HG03097 (cell line): ENCODE measurements at regions not wholly inside any gene's neighbourhood (a gene's known extent, or its start where the extent isn't known, plus 50 kb on each side); places are given as distances from the start of the nearest gene placed in this dataset.
"Not testable (repeated sequence)": the region's sequence is repeated elsewhere in the genome, so short reads cannot be mapped to it uniquely, and the experiment has no call there.

Experiments used
- ATAC-seq: cut with Tn5 transposase; IDR thresholded peaks from one replicate; pipeline ENCODE4 v1.9.1; 2021; ENCODE audit not compliant: unreplicated experiment, low FRiP score

DNA sequence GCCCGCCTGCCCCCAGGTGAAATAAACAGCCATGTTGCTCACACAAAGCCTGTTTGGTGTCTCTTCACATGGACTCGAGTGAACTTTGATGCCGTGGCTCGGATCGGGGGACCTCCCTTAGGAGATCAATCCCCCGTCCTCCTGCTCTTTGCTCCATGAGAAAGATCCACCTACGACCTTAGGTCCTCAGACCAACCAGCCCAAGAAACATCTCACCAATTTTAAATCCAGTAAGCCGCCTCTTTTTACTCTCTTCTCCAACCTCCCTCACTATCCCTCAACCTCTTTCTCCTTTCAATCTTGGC lies 521.0 kb downstream of the IRS2 start:
- not testable (repeated sequence) for ATAC-seq

DNA sequence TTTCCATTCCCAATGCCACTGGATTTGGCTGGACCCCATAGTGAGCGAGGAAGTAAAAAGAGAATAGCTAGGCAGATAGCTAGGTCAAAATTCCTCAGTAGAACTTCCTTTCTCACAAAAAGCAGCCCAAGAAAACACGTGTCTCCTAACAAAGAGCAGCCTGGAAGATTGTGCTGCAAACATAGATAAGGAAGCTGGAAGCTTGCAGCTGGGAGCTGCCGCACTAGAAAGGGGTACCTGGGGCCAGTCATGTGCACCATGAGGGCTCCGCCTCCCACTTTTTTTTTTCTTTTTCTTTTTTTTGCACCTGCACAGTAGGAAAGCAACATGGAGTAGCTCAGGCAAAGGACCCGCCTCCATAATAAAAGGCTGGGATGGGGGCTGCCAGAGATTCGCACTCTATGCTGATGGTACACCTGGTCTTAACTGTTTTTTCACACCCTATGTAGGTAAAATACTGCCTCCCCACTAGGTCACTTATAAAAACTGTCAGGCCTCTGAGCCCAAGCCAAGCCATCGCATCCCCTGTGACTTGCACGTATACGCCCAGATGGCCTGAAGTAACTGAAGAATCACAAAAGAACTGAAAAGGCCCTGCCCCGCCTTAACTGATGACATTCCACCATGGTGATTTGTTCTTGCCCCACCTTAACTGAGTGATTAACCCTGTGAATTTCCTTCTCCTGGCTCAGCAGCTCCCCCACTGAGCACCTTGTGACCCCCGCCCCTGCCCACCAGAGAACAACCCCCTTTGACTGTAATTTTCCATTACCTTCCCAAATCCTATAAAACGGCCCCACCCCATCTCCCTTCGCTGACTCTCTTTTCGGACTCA lies 521.6 kb downstream of the IRS2 start:
- not testable (repeated sequence) for ATAC-seq

DNA sequence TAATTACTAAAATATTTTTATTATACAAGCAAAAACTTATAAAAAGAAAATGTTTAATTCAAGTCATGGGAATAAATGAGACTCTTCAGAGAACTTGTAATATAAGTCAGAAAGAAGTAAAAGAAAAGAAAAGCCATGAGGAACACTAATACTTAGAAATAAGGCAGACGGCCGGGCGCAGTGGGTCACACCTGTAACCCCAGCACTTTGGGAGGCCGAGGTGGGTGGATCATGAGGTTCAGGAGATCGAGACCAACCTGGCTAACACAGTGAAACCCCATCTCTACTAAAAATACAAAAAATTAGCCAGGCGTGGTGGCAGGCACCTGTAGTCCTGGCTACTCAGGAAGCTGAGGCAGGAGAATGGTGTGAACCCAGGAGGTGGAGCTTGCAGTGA lies 528.6 kb downstream of the IRS2 start:
- ATAC-seq = not testable (repeated sequence)
